Erythroblast (primary cell): ENCODE measurements at regions not wholly inside any gene's neighbourhood (a gene's known extent, or its start where the extent isn't known, plus 50 kb on each side); places are given as distances from the start of the nearest gene placed in this dataset.

Source experiments
- DNase-seq, 2 experiments: peaks; one replicate each; lab custom pipeline; 2025; lab: John Stamatoyannopoulos, UW
- GATA1 ChIP-seq: IDR thresholded peaks from 2 replicates; pipeline ENCODE4 v1.6.1; 2011; ENCODE audit warnings: low read depth, mild to moderate bottlenecking, control low read depth, low read length, moderate library complexity
- POLR2A ChIP-seq: IDR thresholded peaks from 2 replicates; pipeline ENCODE4 v1.6.1; 2011; ENCODE audit warnings: mild to moderate bottlenecking, low read length

- TF ChIP-seq POLR2A (no peak), GATA1 (no peak)
- DNase-seq = no peak
These were observed 135.1 kb downstream of the SHANK2 start for GRCh38 chr11:71117311-71117710.

GRCh38 chr11:71116693-71117040 is 135.7 kb downstream of the SHANK2 start:
- TF ChIP-seq POLR2A = no peak
- no peak for TF ChIP-seq GATA1
- no peak for DNase-seq

GRCh38 chr11:71115770-71116692 is 136.3 kb downstream of the SHANK2 start:
- TF ChIP-seq GATA1 = no peak
- no peak for TF ChIP-seq POLR2A
- no peak for DNase-seq

GRCh38 chr11:71114124-71114851 is 138.1 kb downstream of the SHANK2 start:
- TF ChIP-seq GATA1 (no peak), POLR2A (no peak)
- no peak for DNase-seq

GRCh38 chr11:71112990-71113389 is 139.4 kb downstream of the SHANK2 start:
- TF ChIP-seq POLR2A (no peak), GATA1 (no peak)
- no peak for DNase-seq

GRCh38 chr11:71112454-71112853 is 139.9 kb downstream of the SHANK2 start:
- TF ChIP-seq GATA1 (no peak), POLR2A (no peak)
- DNase-seq = no peak

- no peak for TF ChIP-seq POLR2A
- no peak for TF ChIP-seq GATA1
- DNase-seq = no peak
These were observed 142.8 kb downstream of the SHANK2 start for GRCh38 chr11:71109586-71109985.

- no peak for TF ChIP-seq GATA1
- no peak for TF ChIP-seq POLR2A
- no peak for DNase-seq
These were observed 143.2 kb downstream of the SHANK2 start for GRCh38 chr11:71109186-71109585.

- no peak for DNase-seq
- TF ChIP-seq GATA1 (no peak), POLR2A (no peak)
These were observed 144.1 kb downstream of the SHANK2 start for GRCh38 chr11:71108013-71108865.

- DNase-seq = no peak
- no peak for TF ChIP-seq GATA1
- TF ChIP-seq POLR2A = no peak
These were observed 145.7 kb downstream of the SHANK2 start for GRCh38 chr11:71106671-71107070.

- no peak for DNase-seq
- no peak for TF ChIP-seq GATA1
- TF ChIP-seq POLR2A = no peak
These were observed 149.1 kb downstream of the SHANK2 start for GRCh38 chr11:71103266-71103665.

GRCh38 chr11:71102251-71102995 is 150.0 kb downstream of the SHANK2 start:
- no peak for TF ChIP-seq POLR2A
- DNase-seq = no peak

- DNase-seq = no peak
- TF ChIP-seq GATA1 (no peak), POLR2A (no peak)
These were observed 150.8 kb downstream of the SHANK2 start for GRCh38 chr11:71101606-71102005.
